Retinal pigment epithelial cell (primary cell): ENCODE measurements at regions not wholly inside any gene's neighbourhood (a gene's known extent, or its start where the extent isn't known, plus 50 kb on each side); places are given as distances from the start of the nearest gene placed in this dataset.

Experiments used
- DNase-seq: peaks from one replicate; pipeline ENCODE4 v3.0.0-alpha.2; 2010; ENCODE audit warnings: low read depth
- H3K4me3 ChIP-seq: 2 replicates; pipeline ENCODE4 v1.5.1; 2011; ENCODE audit warnings: mild to moderate bottlenecking, low read length, control low read depth, moderate library complexity
- CTCF ChIP-seq: conservative IDR thresholded peaks from 2 replicates; pipeline ENCODE4 v1.5.1; 2011; ENCODE audit warnings: low read depth, low read length, control low read depth, inconsistent platforms

GRCh38 chr12:83665634-83666218, 979.0 kb downstream of the TMTC2 start:
- no peak overlapping the region for H3K4me3 ChIP-seq
- no peak for DNase-seq
- no peak for TF ChIP-seq CTCF

GRCh38 chr12:83664650-83665049, 977.9 kb downstream of the TMTC2 start:
- TF ChIP-seq CTCF, result no peak
- no peak for DNase-seq
- H3K4me3 ChIP-seq, result no peak overlapping the region

GRCh38 chr12:83660727-83661358, 974.1 kb downstream of the TMTC2 start:
- H3K4me3 ChIP-seq, result no peak overlapping the region
- TF ChIP-seq CTCF, result no peak
- no peak for DNase-seq

GRCh38 chr12:83659321-83659720, 972.6 kb downstream of the TMTC2 start:
- TF ChIP-seq CTCF, result no peak
- no peak overlapping the region for H3K4me3 ChIP-seq
- DNase-seq, result no peak

- no peak overlapping the region for H3K4me3 ChIP-seq
- no peak for TF ChIP-seq CTCF
- DNase-seq, result no peak
Measured at GRCh38 chr12:83656004-83656403, 969.3 kb downstream of the TMTC2 start.

GRCh38 chr12:83642205-83642604, 955.5 kb downstream of the TMTC2 start:
- TF ChIP-seq CTCF, result no peak
- DNase-seq, result no peak
- no peak overlapping the region for H3K4me3 ChIP-seq

GRCh38 chr12:83641789-83642188, 955.1 kb downstream of the TMTC2 start:
- no peak for DNase-seq
- no peak for TF ChIP-seq CTCF
- no peak overlapping the region for H3K4me3 ChIP-seq
